Eye (tissue), 1 donor: ENCODE measurements at regions not wholly inside any gene's neighbourhood (a gene's known extent, or its start where the extent isn't known, plus 50 kb on each side); places are given as distances from the start of the nearest gene placed in this dataset.

Source experiments
- DNase-seq: peaks from one replicate; pipeline ENCODE4 v3.0.0-alpha.2; 2015

DNA sequence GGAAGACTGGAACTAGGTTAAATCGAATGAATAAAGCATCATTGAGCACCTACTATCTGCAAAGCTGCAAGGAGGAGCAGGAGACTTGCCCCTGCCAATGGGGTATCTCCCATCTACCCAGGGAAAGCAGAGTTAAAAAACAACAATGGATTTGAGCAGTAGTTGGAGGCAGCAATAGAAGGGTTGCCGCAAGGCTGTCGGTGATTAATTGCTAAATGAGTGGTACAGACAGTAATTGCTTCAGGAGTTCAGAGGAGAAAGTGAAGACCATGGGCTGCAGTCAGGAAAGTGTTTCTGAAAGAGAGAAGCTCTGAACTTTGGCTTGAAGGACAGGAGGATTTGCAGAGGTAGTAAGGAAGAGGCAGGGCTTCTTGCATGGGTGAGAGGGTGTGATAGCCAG, 152.9 kb downstream of the ACTL8 start:
- DNase-seq: no peak

DNA sequence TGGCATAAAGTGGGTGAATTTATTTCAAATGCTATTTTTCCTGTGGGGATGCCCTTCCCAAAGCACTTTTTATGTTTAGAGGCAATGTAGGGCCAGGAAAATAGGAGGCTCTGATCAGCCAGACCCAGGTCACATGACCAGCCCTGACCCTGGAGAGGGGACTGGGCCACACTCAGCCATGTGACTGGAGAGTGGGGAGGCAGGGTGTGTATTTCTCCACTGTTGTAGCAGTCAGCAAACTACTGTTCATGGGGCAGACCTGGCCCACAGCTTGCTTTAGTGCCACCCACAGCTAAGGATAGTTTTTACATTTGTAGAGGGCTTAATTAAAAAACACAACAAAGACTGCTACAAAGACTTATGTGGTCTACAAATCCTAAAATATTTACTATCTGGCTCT, 153.8 kb downstream of the ACTL8 start:
- no peak for DNase-seq

DNA sequence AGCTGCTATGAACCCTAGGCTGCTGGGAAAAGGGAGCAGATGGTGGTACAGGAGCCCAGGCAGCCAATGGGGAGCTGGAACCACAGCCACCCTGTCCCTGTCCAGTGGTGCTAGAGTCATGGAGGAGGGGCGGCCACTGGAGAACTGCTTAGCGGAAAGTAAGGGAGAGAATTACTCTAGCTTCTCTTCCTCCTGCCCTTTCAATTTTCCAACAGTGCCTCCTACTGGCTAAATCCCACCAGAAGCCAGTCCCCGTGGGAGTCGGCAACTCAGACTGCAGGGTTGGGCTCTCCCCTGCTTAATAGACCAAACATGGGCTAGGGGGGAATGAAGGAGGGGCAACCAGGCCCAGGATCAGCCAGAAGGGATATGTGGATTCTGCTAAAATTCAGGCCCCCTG, 154.5 kb downstream of the ACTL8 start:
- DNase-seq: peak; percentile 41

DNA sequence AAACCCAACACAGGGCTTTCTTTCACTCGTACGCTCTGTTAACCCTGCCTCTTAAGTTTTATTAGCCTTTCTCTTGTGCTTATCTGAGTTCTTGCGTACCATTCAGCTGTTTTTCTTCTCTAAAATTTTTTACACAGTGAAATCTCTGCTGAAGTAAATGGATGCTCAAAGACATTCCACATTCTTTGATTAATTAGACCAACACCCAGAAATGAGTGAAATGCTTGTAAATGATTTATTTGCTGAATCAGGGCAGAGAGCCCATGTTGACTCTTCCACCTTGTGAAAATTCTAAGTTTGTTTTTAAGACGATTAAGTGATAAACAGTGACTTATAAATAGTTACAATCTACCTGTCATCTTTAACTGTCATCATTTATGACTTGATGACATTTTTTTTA, 156.7 kb downstream of the ACTL8 start:
- no peak for DNase-seq

DNA sequence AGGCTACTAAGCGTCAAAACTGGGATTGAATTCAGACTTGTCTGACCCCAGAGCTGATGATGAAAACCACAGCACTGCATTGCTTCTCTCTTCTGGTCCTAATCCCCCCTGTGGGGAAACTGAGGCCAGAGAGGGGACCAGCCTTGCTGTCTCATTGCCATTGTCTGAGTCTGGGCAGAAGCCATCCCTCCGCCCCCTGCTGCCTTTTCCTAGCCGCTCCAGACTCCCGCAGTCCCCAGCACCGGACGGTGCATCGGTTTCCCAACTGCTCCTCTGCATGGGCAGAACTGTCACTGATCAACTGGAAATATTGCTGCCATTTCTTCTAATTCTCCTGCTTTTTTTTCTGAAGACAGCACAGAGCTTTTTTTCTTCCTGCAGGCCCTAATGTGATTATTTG, 157.4 kb downstream of the ACTL8 start:
- DNase-seq: no peak

DNA sequence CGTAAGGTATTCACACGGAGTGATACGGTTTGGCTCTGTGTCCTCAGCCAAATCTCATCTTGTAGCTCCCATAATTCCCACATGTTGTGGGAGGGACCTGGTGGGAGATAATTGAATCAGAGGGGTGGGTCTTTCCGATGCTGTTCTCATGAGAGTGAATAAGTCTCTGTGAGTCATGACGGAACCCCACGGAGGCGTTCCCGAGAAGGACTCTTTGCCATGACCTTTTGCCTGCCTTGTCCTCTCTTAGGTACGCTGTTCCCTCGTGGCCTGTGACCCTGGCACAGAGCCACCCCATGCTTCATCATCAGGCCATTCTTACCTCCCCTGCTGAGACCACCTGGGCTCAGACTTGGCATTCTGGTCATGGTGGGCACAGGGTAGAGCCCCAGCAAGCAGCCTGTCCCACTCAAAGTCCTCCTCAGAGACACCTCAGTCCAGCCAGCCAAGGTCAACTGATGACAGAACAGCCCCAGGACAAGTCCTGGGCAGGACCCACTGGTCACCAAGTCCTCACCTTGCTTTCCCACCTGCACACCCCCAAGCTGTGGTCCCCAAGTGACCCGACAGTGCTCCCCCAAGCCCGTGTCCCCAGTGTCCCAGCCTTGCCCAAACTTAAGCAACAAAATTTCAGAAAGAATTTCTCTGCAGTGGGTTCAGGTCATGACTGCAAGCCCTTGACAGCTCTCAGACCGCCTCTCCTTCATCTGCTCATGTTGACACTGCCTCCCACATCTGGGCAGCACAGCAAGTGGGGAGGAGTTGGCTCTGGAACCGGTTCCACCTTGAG, 158.4 kb downstream of the ACTL8 start:
- no peak for DNase-seq

DNA sequence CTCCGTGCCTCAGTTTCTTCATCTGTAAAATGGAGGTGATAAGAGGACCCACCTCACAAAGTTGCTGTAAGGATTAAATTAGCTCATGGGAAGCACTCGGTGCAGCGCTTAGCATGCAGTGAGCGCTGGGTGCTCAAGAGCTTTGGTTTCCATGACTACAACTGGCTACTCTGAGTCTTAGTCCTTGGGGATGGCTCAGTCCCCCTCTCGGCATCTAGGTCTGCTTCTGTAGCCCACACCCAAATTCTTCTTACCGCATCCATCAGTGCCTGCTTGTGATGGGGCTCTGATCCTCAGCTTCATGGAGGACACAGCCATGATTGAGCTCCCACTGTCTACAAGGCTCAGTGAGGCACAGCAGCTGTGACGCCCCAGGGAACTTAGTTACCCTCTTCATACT, 159.0 kb downstream of the ACTL8 start:
- DNase-seq: no peak

DNA sequence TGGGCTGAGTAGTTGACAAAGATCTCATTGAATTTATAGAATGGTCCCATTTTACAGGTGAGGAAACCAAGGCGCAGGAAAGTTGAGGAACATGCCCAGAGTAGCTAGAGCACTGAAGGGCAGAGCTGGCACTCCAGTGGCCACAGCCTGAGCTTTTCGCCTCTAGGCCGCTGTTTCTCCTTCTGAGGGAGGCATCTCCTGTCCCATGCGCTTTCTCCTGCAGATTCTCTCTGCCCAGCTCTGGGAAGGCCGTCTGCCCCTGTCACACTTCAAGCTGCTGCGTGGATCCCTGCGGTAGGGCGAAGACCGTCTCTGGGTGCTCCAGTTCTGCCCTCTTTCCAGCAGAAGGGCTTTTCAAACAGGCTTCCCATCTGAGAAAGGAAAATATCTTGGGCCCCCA, 159.9 kb downstream of the ACTL8 start:
- DNase-seq: no peak

DNA sequence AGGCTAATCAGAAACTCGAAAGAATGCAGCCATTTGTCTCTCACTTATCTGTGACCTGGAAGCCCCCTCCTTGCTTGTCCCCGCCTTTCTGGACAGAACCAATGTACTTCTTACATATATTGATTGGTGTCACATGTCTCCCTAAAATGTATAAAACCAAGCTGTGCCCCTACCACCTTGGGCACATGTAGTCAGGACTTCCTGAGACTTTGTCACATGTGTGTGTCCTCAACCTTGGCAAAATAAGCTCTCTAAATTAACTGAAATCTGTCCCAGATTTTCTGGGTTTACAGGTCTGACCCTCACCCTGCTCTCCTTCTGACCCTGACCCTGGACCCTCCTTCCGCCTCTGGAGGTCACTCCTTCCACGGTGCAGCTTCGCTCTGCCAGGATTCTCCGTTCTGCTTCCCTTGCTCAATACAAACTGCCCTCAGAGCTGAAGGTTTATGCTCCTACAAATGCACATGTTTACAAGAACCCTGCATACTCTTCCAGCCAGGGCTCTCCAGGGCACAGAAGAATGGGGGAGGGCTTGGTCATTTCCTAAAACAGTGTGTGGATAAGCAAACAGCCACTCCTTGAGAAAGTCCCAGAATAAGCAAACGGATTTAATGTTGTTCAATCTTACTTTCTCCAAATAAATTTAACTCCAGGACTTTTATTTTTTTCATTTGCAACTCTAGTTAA, 160.5 kb downstream of the ACTL8 start:
- DNase-seq: no peak

DNA sequence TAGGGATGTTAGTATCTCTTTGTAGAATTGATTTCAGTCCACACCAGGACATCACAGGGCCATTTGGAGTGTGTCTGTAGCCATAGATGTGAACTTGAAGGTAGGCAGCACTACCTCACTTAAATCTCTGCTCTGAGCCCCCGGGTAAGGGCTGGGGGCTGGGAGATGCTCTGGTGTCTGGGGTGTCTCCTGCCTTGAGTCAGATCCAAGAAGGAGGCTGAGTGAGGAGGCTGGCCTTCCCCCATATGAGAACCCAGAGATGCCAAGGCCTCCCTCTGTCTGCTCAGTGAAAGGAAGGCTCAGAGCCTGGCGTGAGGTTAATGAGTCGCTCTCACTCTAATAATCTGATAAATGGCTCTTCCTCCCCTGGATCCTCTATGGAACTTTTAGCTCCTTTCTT, 161.6 kb downstream of the ACTL8 start:
- DNase-seq: no peak

DNA sequence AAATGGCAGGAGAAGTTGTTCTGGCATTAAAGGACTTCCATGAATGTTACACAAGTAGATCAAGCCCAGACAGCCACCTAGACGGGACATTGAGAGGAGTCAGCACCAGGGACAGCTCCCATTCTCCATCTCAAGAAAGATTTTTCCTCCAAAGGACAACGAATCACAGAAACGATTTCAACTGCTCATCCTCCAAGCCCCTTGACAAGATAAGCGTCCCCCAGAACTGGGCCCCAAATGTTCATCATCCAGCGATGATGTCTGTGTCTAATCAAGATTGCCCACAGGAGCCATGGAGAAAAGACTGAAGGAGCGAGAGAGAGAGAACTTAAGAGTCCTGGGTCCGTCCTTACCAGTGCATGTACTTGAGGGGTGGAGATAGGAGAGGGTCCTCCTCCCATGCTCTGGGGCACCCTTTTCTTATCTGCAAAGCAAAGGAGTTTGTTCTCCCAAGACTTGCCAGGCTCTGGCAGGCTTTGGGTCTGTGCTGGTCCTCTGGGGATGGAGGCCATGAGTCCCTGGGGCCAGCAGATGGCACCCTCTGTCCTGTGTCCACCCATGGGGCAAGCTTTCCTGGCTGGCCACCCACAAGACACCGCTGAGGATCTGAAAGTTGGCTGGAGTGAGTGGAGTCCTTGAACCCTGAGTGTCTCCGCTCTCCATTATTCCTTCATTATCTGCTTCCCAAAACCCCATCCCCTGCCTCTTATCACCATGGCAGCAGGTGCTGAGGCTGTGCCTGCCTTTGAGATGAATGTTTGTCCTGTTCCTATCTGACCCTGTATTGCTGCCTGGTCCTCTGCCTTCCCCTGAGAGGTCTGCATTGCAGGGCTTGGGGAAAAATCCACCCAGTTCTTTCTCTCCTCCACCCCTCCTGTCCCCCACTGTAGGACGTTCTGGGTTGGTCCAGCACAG, 164.6 kb downstream of the ACTL8 start:
- peak; percentile 85 for DNase-seq

DNA sequence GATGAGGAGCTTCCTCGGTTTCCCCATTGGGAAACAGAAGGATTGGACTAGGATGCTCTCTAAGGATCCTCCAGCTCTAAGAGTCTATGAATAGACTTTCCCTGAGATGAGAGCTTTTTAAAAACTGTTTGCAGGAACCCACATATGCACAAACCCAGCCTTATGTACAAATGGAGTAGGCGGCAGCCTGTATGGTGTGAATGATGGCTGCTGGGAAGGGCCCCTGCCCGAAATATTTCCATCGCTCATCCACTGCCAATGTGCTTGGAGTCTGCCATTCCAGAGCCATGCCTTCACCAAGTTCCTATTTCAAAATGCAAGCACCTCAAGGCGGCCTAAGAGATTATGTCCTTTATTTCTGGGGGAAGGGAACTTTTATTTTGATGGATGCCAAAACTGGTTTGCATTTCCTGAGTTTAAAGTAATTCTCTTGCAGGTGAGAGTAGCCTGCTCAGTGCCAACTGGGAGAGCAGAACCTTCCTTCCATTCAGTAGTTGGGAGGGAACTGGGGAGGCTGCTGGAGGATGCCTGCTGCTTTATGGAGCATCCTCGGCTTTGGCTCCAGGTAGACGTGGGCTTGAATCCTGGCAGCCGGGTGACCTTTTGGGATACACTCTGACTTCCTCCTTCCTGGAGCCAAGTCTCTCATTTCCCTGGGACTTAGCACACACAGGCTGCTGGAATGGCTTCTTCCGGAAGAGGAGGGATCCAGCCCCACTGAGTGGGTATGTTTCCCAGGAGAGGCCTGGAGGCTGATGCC, 165.9 kb downstream of the ACTL8 start:
- DNase-seq: no peak

DNA sequence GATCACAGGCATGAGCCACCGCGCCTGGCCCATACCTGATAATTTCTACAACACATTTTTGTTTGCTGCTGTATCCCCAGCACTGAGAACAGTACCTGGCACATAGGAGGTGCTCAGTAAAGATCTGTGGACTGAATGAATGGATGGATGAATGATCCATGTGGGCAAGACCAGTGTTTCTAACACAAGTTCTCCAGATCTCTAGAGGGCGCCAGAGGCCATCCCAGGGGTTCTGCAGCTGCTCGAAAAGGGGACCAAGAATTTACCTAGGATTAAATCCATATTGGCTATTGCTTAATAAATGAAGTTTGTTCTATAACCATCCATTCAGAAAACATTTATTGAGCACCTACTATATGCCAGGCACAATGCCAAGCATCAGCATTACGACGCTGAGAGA, 167.7 kb downstream of the ACTL8 start:
- peak; percentile 74 for DNase-seq

DNA sequence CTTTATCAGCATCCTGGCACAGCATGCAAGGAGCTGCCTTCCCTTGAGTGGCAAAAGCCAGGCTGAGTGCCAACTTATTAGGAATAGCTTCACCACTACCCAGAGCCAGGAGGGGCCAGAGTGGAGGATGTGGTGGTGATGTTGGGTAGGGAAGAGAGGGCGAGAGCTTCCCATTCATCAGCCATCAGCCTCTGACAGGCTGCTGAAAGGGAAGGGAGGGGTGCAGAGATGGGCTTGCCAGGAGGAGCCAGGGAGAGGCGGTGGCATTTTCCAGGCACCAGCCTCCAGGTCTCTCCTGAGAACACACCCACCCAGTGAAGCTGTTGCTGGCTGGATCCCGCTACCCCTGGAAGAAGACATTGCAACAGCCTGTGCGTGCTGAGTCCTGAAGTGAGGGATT, 168.5 kb downstream of the ACTL8 start:
- DNase-seq: no peak

DNA sequence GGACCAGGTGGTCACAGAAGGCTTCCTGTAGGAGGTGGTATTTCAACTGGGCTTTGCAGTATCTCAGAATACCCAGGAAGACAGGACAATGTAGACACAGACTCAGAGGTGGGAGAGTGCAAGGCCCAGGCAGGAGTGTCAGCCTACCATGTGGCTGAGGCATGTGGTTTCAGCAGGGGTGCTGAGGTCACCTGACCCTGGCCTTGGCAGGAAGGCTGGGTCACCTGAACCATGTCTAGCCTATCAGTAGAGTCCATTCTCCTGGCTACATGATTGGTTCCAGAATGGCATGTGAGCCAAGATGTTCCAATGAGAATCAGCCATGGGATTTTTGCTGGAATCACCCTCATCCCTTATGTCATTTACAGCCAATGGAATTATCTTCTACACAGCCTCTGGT, 169.4 kb downstream of the ACTL8 start:
- DNase-seq: no peak

DNA sequence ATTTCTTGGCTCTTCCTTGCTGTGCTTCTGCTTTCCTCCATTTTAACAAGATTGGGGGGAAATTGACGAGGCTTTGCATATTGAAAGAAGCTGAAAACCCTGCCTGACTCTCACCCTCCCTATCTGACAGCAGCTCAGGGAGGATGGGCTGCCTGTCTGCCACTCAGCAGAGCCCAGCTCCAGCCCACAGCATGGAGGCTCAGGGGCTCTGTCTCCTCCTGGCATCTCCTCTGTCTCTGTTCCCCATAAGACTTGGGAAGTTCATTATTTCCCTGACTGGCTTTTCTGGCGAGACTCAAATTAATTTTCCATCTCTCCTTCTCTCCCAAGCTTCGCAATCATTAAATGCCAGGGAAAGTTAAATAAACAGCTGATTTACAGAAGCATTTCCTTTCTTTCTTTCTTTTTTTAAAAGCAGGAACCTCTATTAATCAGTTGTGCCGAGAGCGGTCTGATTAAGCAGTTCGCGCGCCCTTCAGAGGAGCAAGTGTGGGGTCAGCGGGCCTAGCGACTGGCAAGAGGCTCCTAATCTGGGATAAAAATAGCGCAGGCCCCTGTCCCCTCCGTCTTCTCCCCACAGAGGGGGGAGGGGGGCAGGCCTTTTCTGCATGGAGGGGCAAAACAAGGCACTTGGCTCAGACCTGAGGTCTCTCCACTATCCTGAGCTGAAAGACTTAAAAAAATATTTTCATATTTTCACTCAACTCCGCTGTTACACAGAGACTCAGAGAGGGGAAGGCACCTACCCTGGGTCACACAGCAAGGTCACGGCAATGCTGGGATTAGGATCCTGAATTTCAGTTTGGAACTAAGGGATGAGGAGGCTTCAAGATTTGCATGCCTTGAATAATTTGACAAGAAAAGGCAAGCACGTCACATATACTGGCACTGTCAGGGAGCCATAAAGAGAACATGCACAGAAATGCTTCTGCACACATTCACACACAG, 170.4 kb downstream of the ACTL8 start:
- DNase-seq: no peak

DNA sequence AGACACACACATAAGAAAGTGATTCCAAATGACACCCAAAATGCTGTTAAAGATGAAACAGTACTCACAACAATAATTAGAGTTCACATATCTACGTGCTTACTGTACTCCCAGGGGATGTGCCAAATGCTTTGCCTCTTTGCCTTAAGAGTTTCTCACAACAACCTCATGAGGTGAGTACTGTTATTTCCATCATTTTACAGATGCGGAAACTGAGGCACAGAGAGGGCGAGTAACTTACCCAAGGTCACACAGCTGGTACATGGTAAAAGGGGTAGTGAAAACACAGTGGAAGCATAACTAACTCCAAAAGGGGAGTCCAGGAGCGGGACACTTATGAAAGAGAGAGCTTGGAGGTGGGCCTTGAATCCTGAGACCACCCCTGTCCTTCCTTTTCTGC, 171.8 kb downstream of the ACTL8 start:
- no peak for DNase-seq

DNA sequence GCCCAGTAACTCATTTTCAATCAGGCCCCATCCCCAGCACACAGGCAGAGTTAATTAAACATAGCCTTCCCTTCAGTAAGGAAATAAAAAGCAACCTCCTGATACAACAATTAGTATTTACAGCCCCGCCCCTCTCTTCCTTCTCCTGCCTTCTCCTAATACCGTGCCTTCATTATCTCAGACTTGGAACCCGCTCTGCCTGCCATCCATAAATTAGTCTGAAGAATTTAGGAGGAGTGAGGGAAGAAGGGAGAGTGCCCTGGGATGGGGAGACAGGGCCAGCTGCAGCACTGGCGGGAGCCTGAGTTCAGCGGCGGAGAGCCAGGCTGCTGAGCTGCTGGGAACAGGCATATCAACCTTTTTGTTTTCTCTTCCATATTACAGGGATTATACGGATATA, 172.8 kb downstream of the ACTL8 start:
- no peak for DNase-seq

DNA sequence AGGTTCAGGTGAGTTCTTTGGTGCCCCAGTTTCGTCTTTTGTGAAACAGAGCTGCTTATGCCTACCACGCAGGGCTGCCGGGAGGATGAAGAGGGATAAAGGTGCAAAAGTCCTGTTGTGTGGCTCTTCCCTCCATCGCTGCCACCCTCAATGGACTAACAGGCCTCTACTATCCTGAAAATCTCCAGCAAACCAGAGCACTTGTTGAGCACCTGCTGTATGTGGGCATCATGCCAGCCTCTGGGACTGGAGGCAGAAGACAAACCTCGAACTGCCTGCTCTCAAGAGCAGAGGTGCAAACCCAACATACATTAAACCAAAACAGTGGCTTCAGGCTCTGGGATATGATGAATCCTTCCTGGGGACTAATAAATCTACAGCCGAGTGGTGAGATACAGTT, 174.1 kb downstream of the ACTL8 start:
- DNase-seq: no peak

DNA sequence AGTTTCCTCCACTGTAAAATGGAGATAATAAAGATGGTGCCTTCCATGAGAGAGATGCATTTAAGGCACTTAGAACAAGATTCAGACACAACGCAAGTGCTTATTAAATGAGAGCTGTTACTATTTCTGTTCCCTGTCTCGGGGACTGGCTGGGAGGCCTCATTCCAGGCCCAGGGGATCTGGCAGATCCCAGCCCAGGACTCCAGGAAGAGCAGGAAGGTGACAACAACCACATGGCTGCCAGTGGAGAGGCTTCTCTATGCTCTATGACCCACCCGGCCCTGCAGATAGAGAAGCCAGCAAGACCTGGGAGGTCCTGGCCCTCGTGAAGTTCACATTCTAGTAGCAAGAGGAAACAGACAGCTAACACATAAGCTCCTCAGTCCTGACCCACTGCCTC, 175.5 kb downstream of the ACTL8 start:
- DNase-seq: no peak

DNA sequence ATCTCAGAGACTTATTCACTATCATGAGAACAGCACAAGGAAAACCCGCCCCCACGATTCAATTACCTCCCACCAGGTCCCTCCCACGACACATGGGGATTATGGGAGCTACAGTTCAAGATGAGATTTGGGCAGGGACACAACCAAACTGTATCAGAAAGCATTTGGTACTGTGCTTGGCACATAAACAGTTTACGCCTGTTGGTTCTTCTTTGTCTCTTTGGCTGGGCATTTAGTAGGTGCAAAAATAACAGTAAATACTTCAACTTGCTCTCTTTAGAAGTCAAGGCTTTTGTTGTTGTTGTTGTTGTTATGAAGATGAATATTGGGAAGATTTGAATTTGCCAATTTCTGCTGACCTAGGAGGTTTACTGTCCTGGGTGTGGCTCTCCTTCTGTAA, 175.4 kb upstream of the IGSF21 start:
- no peak for DNase-seq

DNA sequence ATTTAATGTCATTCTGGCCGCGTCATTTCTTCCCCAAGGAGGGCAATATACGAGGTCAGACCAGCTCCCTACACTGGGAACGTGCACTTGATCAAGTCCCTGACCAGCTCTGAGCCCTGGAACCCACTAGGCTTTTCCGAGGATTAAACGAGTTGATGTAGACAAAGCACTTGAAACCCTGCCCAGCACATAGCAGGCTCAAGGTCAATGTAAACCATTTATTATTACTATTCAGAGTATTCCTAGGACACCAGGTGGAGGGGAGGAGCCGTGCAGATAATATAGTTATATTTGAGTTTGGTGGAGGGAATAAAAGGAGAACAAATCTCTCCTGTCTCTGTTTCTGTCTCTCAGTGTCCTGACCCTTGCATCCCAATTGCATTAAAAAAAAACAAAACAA, 174.1 kb upstream of the IGSF21 start:
- no peak for DNase-seq
